H7 (cell line): ENCODE measurements at regions not wholly inside any gene's neighbourhood (a gene's known extent, or its start where the extent isn't known, plus 50 kb on each side); places are given as distances from the start of the nearest gene placed in this dataset.

Experiments used
- DNase-seq: peaks from one replicate; pipeline ENCODE4 v3.0.0; 2012
- H3K27me3 ChIP-seq: 2 replicates; pipeline ENCODE4 v1.6.0; 2011; ENCODE audit warnings: mild to moderate bottlenecking, low read length; ENCODE audit not compliant: control insufficient read depth, insufficient read depth
- H3K36me3 ChIP-seq: replicated peaks from 2 replicates; pipeline ENCODE4 v1.5.1; 2011; ENCODE audit warnings: low read length; ENCODE audit not compliant: control insufficient read depth, insufficient read depth
- H3K4me3 ChIP-seq: 2 replicates; pipeline ENCODE4 v1.5.1; 2011; ENCODE audit warnings: low read depth, mild to moderate bottlenecking, control low read depth, low read length, moderate library complexity; ENCODE audit not compliant: insufficient read depth

DNA sequence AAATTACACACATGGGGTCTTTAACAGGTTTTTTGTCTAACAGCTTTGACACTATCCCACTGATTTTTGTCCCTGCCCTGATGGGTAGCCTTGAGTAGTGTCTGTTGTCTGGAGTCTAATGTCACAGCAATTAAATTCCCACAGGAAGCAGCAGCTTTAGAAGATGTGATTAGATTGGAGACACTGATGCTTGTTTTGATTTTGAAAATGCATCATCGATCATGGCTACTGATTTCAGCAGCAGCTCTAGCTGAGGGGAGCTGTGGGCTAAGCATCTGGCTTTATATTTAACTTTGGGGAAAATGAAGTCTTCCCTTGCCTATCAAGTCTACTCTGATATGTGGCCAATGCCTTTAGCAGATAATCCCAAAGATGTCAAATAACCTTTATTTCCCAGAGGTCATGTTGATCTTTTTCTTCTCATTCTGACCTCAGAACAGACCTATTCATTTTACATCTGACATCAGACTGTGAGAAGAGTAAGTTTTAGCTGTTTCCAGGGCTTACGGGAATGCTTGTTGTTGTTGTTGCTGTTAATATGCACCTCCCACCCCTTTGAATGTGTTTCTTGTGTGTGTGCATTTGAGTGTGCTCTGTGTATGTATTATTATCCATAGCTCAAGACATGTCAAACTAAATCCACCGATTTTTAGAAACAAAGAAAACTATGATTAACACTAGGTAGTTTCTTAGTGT, 704.9 kb upstream of the NUDT12 start:
- DNase-seq, result no peak
- H3K4me3 ChIP-seq, result no peak overlapping the region

DNA sequence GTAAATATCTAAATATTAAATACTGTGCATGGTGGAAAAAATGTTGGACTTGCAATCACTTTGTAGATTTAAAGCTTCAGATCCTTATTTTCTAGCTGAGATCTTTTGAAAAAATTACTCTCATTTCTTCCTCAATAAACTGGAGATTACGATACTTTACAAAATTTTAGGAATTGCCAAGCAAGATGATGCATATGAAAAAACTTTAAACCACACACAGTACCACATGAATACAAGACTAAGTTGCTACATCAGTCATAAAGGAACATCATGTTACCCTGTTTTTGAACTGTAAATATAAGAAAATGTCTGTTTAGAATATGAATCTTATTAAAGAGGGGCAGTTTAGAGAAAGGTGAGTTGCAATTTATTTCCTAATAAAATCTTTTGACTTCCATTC, 703.6 kb upstream of the NUDT12 start:
- no peaks in the 10 kb centered on the region for H3K27me3 ChIP-seq
- DNase-seq, result no peak
- no peaks in the 10 kb centered on the region for H3K36me3 ChIP-seq
- H3K4me3 ChIP-seq, result no peak overlapping the region

More for the DNA sequence above, 704.9 kb upstream of the NUDT12 start:
- H3K36me3 ChIP-seq, result no peaks in the 10 kb centered on the region
- H3K27me3 ChIP-seq, result no peaks in the 10 kb centered on the region

DNA sequence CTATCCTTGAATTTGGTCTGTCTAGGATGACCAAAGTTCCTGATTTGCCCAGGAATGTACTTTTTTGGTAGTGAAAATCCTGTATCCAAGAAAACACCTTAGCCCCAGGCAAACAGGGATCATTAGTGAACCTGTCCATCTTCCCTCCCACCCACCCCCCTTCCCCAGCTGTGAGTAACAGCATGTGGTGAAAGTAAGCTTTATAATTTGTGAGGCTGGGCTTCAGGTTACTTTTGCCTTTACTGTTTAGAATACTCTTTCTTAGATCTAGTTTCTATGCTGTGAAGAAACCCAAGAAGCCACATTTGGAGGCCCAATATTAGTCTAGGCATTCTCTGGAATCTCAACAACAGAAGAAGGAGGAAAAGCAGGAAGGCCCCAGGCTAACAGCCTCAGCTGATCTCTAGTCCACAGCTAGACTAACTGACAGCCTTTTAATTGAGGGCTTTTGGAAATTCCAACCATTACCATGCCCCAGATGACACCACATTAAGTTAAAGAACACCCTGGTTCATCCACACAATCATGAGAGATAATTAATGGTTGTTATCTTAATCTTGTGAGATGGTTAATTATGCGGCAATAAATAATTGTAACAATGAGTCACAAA, 703.0 kb upstream of the NUDT12 start:
- Histone ChIP-seq H3K27me3 (no peaks in the 10 kb centered on the region), H3K36me3 (no peaks in the 10 kb centered on the region), H3K4me3 (no peak overlapping the region)
- peak; percentile 7 for DNase-seq

DNA sequence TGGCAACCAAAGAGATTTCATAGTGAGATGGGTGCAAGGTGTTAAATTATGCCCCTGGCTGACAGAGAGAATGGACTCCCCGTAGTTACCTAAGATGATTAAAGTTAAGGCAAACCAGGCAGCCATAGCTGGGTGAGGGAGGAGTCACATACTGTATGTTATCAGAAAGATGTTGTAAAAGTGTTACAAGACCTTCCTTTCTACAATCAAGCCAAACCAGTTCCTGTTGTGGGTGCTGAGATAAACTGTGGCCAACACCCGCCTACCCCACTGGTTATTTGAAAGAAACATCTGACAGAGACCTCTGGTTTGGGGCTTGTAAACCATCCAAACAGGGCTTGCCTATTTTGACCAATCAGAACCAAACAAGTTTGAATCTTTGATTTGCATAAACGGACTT, 684.7 kb upstream of the NUDT12 start:
- DNase-seq, result no peak
- Histone ChIP-seq H3K4me3 (no peak overlapping the region), H3K27me3 (no peaks in the 10 kb centered on the region), H3K36me3 (no peaks in the 10 kb centered on the region)

DNA sequence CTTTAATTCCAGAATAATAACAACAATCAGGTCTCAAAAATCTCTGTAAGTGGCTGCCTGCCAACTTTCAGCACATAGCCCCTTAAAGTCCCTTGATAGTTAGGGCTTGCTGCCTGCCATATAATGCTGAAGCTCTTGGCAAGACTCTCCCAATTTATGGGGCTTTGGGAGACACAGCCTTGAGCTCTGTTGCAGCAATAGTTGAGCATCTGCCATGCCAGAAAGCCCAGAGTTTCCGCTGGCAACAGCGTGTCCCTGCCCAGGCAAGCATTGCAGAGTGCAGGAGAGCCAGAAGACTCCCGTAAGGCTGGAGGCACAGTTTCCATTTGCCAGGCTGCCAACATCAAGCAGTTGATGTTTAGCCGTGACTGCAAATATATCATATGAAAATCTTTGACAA, 678.5 kb upstream of the NUDT12 start:
- no peak for DNase-seq
- Histone ChIP-seq H3K36me3 (no peaks in the 10 kb centered on the region), H3K4me3 (no peak overlapping the region), H3K27me3 (no peaks in the 10 kb centered on the region)

DNA sequence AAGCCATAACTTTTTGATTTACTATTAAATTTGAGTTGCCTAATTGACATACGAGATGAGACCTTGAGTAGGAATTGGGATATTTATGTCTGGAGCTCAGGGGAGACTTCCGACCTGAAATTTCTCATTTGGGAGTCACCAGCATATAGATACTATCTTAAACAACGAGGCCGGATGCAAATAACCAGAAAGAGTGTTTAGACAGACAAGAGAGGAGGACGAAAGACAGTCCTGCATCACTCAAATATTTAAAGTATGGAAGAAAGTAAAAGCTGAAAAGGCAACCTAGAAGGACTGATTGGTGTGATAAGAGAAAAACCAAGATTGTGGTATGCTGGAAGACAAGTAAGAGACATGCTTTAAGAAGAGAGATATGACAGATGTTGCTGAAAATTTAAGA, 675.0 kb upstream of the NUDT12 start:
- no peak overlapping the region for H3K4me3 ChIP-seq
- no peaks in the 10 kb centered on the region for H3K36me3 ChIP-seq
- no peak for DNase-seq
- H3K27me3 ChIP-seq, result no peaks in the 10 kb centered on the region

DNA sequence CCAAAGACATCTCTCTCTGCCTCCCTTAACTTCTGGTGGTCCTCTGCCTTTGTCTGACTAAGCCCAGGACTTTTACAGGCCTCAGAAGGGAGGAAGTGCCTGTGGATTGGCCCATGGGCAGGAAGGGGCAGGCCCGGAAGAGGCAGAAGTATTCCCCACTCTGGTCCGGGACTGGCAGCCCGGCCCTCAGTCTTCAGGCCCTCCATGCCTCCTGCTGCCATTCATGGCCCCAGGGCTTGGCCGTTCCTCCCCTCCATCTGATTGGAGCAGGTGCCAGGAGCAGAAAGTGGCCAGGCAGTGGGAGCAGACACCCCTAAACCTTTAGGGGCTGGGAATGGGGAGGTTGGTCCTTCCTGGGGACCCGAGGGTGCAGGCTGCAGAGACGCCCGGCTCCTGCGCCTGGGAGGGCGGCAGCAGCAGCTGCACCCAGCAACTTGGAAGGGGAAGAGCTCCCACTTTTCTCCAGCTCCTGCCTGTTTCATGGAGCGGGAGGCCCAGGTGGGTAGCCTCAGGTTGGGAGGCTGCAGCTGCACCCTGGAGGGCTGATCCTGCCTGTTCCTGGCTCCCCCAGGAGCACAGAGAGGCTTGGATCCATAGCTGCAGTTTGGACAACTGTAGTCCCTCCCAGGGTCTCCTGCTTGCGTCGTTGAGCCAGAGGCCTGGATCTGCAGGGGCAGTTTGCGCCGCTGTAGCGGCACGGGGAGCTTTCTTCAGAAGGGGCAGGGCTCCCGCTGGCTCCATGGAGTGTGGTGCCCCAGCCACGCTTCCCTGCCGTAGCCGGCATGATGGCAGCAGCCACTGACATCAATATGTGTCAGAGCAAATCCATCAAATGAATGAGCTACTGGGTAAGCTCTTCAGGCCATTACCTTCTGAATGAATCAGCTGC, 661.5 kb upstream of the NUDT12 start:
- Histone ChIP-seq H3K4me3 (no peak overlapping the region), H3K36me3 (no peaks in the 10 kb centered on the region), H3K27me3 (no peaks in the 10 kb centered on the region)
- no peak for DNase-seq

DNA sequence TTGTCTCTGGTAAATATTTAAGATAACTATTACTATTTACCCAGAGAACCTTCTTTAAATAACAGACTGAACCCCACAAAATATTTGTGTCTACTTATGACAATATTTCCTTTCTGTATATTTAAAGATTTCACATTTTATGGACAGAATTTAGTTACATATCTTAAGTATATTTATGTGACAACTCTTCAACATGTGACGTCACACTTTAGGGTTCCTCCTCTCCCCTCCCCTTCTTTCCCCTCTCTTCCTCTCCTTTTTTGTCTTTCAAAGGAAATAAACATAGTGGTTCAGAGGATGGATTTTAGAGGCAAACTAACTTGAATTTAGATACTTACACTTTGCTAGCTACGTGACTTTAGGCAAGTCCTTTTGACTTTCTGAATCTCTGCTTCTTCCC, 655.6 kb upstream of the NUDT12 start:
- H3K36me3 ChIP-seq, result no peaks in the 10 kb centered on the region
- no peaks in the 10 kb centered on the region for H3K27me3 ChIP-seq
- H3K4me3 ChIP-seq, result no peak overlapping the region
- DNase-seq, result no peak

DNA sequence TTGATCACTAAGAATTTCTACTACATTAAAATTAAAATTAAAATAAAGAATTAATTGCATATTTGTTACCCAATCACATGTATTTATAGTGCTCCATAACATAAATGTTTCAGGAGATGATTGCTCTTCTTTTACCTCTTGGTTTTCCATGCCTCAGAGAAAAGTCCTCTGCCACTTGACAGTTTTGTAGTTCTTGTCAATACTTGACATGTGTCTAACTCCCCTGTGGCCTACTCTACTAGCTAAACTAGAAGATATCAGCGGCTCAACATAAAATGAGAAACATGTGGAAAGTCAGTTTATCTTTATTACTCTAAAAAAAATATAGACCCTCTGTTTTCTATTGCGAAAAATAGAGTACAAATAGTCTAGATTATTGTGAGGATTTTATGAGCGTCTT, 650.6 kb upstream of the NUDT12 start:
- H3K4me3 ChIP-seq, result no peak overlapping the region
- DNase-seq, result no peak
- H3K27me3 ChIP-seq, result no peaks in the 10 kb centered on the region
- no peaks in the 10 kb centered on the region for H3K36me3 ChIP-seq

DNA sequence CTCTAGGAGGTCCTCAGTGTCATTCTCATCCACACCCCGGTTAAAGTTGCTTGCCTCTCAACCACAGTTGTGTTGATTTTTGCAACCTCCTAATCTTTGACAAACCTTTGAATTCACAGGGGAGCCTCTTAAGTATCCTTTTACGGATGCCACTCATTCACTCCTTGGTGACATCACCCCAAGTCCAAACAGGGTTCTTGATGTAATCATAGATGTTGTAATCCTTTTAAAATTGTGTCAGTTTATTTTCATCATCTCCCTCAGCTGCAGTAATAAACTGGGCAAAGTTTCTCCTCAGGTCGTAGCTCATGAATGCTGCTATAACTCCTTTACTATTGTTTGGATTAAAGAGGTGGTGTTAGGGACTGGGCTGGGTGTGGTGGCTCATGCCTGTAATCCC, 637.2 kb upstream of the NUDT12 start:
- no peak for DNase-seq
- H3K4me3 ChIP-seq, result no peak overlapping the region
- no peaks in the 10 kb centered on the region for H3K36me3 ChIP-seq
- H3K27me3 ChIP-seq, result no peaks in the 10 kb centered on the region

DNA sequence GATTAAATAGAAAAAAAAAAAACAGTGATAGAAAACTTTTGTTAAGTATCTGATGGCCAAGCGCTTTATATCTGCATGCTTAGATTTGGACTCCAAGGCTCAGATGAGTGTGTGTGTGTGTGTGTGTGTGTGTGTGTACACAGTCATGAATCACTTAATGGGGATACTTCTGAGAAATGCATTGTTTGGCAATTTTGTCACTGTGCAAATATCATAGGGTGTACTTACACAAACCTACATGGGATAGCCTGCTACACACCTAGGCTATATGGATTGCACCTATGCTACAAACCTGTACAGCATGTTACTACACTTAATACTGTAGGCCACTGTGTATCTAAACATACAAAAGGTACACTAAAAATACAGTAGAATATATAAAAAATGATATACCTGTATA, 635.6 kb upstream of the NUDT12 start:
- no peak for DNase-seq
- no peaks in the 10 kb centered on the region for H3K36me3 ChIP-seq
- H3K27me3 ChIP-seq, result no peaks in the 10 kb centered on the region
- no peak overlapping the region for H3K4me3 ChIP-seq

DNA sequence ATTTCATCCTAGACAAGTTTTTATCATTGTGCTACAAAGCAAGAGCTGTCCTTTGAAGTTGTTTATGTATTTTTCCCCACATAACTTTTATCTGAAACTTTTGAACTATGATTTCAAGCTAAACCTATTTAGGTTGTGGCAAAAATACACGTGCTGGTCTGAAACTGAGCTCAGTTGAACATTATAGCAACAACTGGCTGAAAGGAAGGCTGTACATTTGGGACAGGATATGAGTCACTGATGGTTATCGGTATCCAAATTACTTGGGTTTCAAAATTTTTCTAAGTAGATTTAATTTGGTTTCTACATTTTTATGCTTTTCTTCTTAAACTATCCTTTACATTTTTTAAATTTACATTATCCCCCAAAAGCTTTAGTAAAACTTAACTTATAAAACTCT, 627.3 kb upstream of the NUDT12 start:
- Histone ChIP-seq H3K4me3 (no peak overlapping the region), H3K27me3 (no peaks in the 10 kb centered on the region), H3K36me3 (no peaks in the 10 kb centered on the region)
- DNase-seq, result no peak

DNA sequence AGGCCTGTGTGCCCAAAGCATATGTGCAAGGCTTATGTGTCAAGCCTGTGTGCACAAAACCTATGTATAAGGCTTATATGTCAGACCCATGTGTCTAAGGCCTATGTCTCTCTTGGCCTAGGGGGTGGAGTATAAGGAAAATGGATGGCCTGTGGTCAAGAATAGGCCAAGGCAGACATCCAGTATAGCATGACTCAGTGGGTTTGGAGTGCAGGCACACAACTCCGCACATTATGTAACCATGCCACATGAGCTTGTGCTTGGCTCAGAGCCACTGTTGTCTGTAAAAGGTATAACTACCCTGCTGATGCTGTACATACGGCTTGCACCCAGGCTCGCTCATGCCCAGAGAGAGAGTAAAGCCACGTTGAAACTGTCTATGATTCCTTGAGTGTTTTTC, 626.4 kb upstream of the NUDT12 start:
- Histone ChIP-seq H3K4me3 (no peak overlapping the region), H3K36me3 (no peaks in the 10 kb centered on the region), H3K27me3 (no peaks in the 10 kb centered on the region)
- no peak for DNase-seq

DNA sequence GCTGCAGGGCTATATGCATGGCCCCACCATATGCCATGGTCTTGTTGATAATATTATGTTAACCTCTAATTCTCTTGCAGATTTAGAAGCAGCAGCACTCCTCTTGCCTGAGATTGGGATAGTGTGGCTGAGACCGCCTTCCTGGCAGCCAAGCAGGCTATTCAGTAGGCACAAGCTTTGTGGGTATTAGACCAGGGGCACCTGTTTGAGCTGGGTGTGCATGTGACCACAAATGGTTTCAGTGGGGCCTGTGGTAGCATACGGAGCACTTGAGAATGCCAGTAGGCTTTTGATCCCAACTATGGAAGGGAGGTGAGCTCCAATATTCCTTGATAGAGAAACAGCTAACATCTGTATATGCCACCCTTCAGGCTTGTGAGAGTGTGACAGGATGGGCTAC, 625.1 kb upstream of the NUDT12 start:
- no peaks in the 10 kb centered on the region for H3K36me3 ChIP-seq
- H3K4me3 ChIP-seq, result no peak overlapping the region
- DNase-seq, result no peak
- H3K27me3 ChIP-seq, result no peaks in the 10 kb centered on the region

DNA sequence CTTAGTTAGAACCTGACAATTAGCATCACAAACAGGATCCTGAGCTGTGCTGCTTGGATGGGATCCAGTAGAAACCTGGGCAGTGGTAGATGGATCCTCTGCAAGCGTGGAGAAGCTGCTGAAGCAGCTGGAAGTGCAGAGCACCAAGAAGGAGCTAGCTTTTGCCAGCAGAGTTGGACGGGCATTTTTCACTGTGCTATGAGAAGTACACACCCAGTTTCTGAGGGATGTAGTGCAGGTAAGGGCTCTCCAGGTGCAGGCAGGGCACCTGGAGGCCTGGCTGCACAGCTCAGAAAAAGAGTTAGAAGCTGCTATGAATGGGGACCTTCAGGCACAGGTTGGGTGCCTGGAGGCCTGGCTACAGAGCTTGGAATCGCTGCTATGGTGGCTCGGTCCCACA, 623.9 kb upstream of the NUDT12 start:
- H3K36me3 ChIP-seq, result no peaks in the 10 kb centered on the region
- no peaks in the 10 kb centered on the region for H3K27me3 ChIP-seq
- DNase-seq, result no peak
- H3K4me3 ChIP-seq, result no peak overlapping the region
